ENCODE measurements at regions not wholly inside any gene's neighbourhood (a gene's known extent, or its start where the extent isn't known, plus 50 kb on each side); places are given as distances from the start of the nearest gene placed in this dataset.

DNA sequence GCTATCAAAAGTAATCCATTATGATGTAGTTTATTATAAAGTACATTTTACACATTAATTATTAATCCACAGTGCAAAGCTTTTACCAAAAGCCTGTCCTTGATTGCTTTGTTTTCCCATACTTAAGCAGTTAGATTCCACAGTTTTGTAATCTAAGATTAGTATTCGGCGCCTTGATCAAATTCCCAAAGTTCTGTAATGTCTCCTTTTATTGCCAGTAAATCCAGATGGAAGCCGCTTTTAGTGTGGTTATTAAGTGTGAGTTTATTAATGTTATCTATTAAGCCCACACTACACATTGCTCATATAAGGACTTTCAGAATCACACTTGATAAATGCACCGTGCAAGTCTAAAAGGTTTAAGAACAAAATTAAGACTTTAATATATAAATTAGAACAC lies 199.2 kb upstream of the PKN2 start:
- TF ChIP-seq POLR2A (IDR thresholded peaks at IDR 0.05) = no peak
- TF ChIP-seq, protein P1, sequence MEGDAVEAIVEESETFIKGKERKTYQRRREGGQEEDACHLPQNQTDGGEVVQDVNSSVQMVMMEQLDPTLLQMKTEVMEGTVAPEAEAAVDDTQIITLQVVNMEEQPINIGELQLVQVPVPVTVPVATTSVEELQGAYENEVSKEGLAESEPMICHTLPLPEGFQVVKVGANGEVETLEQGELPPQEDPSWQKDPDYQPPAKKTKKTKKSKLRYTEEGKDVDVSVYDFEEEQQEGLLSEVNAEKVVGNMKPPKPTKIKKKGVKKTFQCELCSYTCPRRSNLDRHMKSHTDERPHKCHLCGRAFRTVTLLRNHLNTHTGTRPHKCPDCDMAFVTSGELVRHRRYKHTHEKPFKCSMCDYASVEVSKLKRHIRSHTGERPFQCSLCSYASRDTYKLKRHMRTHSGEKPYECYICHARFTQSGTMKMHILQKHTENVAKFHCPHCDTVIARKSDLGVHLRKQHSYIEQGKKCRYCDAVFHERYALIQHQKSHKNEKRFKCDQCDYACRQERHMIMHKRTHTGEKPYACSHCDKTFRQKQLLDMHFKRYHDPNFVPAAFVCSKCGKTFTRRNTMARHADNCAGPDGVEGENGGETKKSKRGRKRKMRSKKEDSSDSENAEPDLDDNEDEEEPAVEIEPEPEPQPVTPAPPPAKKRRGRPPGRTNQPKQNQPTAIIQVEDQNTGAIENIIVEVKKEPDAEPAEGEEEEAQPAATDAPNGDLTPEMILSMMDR (IDR thresholded peaks at IDR 0.05) = no peak
